HG02763 (cell line): ENCODE measurements at regions not wholly inside any gene's neighbourhood (a gene's known extent, or its start where the extent isn't known, plus 50 kb on each side); places are given as distances from the start of the nearest gene placed in this dataset.
"Not testable (repeated sequence)": the region's sequence is repeated elsewhere in the genome, so short reads cannot be mapped to it uniquely, and the experiment has no call there.

ENCODE experiments used
- ATAC-seq: cut with Tn5 transposase; IDR thresholded peaks from one replicate; pipeline ENCODE4 v1.9.1; 2021; ENCODE audit warnings: mild to moderate bottlenecking, moderate library complexity; ENCODE audit not compliant: unreplicated experiment

GRCh38 chr7:76926416-76926815 is 105.7 kb downstream of the SPDYE17 start:
- not testable (repeated sequence) for ATAC-seq

DNA sequence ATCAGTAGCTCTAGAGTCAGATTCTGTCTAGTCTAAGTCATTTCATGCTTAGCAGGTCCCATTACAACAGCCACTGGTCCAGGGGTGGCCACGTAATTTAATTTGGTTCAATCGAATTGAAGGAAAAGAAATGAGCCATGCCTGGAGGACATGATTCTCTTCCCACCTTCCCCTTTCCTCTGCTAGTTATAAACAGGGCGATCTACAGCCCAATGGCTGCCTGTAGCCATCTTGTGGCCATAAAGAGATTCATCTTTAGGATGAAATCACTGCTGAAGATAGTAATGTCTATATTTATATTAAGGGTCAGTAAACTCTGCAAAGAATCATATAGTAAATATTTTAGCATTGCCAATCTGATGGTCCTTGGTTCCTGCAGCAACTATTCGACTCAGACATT is 107.4 kb downstream of the SPDYE17 start:
- ATAC-seq, result not testable (repeated sequence)

DNA sequence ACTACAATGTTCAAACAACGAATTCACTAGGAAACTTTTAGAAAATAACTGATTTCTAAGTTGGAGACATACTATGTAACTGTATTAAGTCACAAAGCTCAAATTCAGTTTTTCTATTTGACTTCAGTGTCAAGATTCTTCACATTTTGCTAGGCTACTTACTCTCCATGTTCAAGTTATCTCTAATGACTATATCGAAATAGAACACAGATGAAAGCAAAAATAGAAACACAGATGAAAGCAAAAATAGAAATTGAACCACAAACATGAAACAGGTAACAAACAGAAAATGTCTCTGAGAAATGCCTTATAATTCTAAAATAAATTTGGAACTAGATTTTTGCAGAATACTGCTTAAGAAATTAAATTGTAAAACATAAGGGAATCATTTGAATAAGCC is 113.5 kb downstream of the SPDYE17 start:
- not testable (repeated sequence) for ATAC-seq

DNA sequence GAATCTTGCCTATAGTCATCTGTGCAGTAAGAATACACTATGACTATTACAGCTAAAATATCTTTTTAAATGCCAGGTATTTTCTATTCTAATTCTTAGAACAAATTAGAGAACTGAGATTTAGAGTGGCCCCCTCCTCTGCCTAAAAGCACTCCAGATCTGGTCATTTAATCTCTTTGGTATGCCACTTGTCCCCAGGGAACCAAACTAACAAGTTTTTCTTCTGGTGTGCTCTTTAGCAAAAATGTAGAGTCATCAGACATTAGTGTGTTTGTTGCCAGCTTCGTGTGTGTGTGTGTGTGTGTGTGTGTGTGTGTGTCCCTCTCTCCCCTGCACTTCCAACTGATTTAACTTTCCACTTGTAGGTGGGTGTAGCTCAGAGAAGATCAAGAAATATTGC is 117.8 kb downstream of the SPDYE17 start:
- not testable (repeated sequence) for ATAC-seq

DNA sequence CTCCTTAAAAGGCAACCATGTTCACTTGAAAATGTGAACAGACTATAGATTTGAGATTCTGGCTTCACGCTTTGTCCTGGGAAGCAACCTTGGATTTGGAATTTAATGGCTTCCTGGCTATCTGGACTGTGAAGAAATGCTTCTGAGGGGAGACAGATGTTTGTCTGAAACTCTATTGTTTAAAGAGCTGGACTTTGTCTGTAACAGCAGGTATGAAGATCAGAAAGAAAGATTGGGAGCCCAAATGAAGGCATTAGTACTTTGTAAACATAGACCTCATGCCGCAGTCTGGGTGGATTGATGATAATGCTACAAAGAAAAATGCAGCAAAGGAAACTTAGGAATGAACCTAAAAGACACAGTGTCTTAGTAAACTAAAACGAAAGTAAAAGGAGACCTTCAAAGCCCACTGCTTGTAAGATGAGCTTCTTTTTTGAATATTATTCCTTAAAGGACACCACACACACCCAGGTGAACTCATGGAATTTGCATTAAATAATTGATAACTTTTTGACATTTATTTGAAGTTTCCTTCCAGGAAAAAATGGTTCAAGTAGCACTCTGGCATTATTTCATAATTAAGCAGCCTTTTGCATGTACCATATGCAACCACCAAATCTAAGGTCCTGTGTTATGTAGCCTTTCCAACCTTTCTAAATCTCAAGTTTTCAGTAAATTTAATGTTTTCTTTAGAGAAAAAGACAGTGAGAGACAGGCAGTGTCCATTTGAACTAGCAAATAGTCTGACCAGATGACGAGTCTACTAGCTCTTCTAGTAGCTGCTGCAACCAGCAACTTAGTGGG is 119.9 kb downstream of the SPDYE17 start:
- not testable (repeated sequence) for ATAC-seq

GRCh38 chr7:76904688-76905087 is 127.5 kb downstream of the SPDYE17 start:
- ATAC-seq, result not testable (repeated sequence)

DNA sequence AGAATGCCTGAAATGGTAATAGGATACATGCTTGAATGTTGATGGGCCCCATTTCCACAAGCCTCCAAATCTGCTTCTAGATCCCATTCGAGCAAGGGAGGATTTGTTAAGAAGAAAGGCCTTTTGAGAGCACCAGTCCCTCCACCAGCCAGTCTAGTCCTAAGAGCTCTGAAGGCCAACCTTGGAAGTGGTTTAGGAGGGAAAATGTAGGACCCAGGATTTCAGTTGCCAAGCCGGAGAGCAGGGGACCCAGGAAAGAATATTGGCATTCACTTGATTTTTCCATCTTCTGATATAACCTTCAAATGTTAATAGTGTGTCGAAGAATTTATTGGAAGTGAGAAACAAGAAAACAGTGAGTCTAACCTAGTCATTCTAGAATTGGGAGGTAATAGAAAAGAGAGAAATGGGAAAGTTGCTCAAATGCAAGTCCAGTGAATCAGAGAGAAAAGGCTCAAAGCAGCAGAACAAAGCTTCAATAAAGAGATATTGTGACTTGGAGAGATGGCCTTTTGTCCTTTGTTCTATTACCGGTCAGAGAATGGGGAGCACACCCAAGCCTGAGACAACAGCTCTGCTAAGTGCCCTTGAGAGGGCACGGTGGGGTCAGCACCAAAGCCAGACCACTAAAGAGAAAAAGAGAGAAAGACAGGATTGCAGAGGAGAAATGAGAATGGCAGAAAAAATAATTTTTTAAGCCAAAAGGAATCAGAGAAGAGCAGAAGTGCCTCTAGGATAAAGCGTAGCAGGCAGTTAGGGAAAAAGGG is 130.0 kb downstream of the SPDYE17 start:
- ATAC-seq, result not testable (repeated sequence)

- not testable (repeated sequence) for ATAC-seq
Measured at GRCh38 chr7:76898807-76899206, 133.4 kb downstream of the SPDYE17 start.

- not testable (repeated sequence) for ATAC-seq
Measured at GRCh38 chr7:76897007-76897406, 135.2 kb downstream of the SPDYE17 start.

- not testable (repeated sequence) for ATAC-seq
Measured at GRCh38 chr7:76895696-76896095, 136.5 kb downstream of the SPDYE17 start.

DNA sequence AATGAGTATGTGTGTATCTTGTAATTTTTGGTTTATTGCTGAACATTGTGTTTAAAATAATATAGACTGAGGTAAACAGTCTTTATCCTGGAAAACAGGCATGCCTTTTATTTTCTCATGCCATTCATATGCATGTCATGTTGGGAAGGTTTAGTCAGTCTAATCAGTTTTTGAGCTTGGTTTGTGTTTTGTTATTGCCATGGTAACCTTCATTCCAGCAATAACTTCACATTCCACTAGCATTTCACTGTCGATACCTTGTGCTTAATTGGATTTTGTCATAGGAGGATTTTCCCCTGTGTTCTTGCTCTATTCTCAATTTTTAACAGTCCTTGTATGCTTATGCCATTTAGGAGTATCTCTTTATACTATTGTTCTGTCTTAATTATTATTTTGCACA is 140.4 kb downstream of the SPDYE17 start:
- ATAC-seq, result not testable (repeated sequence)

GRCh38 chr7:76879733-76880288 is 152.3 kb downstream of the SPDYE17 start:
- not testable (repeated sequence) for ATAC-seq

DNA sequence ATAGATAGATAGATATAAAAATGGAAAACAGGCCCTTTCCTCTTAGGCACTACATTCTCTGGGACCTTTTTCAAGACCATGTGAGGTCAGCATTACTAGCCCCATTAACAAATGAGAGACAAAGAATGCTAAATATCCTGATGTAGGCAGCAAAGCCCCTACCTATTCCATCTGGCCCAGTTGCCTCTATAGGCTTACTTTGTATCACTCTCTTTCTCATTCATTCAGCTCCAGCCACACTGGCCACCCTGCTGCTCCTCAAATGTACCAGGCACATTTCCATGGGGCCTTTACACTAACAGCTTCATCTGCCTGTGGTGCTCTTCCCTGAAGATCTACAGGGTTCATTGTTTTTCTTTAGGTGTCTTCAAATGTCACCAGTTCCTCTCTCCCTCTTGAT is 156.4 kb downstream of the SPDYE17 start:
- ATAC-seq, result not testable (repeated sequence)

- not testable (repeated sequence) for ATAC-seq
Measured at GRCh38 chr7:76870504-76870808, 161.7 kb downstream of the SPDYE17 start.

GRCh38 chr7:76867364-76867889 is 164.7 kb downstream of the SPDYE17 start:
- not testable (repeated sequence) for ATAC-seq

DNA sequence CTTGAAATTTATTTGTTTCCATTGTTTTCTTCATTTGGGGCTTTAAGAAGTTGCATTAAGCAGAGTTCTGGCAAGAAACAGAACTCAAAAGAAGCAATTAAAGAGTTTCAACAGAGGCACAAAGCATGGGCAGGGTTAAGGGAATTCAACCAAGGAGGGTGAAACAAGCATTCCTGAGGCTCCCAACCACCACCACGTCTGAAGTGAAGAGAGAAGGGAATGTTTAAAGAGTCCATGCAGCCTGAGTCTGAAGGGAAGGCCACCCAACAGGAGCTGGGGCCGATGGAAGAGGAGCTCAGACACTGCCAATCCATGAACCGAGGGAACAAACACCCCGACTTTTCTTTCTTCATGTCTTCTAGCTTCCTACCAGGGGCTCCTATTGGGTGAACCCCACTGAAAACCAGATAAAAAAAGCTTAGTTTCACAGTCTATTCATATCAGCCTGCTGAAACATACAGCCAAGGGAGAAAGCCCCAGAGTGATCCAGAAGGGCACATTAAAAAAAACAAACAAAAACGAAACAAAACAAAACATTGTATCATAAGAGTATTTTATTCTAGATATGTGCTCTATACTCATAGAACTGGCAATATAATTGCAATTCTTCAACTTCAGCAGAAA is 168.9 kb downstream of the SPDYE17 start:
- not testable (repeated sequence) for ATAC-seq

GRCh38 chr7:76862241-76862640 is 169.9 kb downstream of the SPDYE17 start:
- not testable (repeated sequence) for ATAC-seq

GRCh38 chr7:76859933-76860332 is 172.2 kb downstream of the SPDYE17 start:
- ATAC-seq, result not testable (repeated sequence)

DNA sequence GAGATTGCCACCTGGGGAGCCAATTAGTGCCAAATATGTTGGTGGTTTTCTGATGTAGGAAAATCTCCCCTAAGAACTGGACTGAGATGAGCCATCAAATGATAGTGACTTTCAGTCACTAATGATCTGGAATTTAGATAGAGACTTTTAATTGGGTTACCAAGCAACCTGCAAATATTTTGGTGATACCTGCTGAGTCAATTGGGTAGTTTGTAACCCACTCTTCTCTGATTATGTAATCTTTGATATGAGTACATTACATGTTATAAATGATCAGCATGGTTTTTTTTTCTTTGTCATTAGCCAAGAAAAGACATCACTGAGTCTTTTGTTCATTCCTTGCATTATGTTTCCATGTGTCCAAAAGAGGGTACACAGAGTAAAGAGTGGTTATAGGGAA is 177.5 kb downstream of the SPDYE17 start:
- ATAC-seq, result not testable (repeated sequence)

GRCh38 chr7:76852787-76853584 is 179.2 kb downstream of the SPDYE17 start:
- not testable (repeated sequence) for ATAC-seq
